ENCODE measurements at regions not wholly inside any gene's neighbourhood (a gene's known extent, or its start where the extent isn't known, plus 50 kb on each side); places are given as distances from the start of the nearest gene placed in this dataset.

DNA sequence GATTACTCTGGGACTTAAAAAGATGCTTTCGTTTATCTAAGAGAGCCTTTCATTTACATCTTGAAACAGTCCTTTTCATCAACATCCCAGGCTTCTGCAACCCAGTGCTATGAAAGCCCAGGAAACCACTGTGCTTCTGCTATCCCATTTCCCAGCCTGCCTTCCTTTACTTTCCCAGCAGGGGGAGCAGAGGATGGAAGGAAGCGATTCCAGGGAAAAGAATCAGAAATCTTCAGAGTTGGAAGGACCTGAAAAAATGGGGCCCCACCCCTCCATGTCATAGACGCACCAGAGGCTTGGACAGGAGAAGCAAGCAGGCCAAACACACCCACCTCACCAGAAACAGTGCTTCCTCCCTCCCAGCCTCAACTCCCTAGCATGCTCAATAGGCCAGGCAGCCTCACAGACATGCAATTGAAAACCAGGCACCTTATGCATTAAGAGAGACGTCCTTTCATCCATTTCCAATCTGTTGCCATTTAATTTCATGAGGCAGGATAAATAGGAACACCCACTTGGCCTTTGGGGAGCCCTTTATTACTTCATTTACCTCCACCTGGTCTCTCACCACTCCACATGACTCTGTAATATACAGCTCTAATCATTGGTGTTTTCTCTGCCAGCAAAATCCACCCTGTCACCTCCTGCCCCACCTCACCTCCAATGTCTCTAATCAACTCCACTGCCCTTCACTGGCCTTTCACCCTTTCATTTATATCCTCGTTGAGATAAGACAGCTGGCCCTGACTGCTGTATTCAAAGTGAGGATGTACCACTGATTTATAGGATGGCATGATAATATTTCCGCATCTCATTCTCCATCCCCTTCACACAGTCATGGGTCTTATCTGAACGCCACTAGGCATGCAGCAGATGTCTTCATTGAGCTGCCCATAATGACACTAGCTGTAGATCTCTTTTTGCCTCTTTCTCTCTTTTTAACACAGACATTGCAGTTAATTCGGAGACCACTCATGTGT, 583.9 kb downstream of the NTRK3 start:
- TF ChIP-seq CSDC2 (CRISPR knock-in tag; IDR thresholded peaks at IDR 0.05) (no peak), ZNF565 (CRISPR knock-in tag; conservative IDR thresholded peaks at IDR 0.05; ENCODE audit: low read depth) (no peak)
- TF ChIP-seq, protein P1, sequence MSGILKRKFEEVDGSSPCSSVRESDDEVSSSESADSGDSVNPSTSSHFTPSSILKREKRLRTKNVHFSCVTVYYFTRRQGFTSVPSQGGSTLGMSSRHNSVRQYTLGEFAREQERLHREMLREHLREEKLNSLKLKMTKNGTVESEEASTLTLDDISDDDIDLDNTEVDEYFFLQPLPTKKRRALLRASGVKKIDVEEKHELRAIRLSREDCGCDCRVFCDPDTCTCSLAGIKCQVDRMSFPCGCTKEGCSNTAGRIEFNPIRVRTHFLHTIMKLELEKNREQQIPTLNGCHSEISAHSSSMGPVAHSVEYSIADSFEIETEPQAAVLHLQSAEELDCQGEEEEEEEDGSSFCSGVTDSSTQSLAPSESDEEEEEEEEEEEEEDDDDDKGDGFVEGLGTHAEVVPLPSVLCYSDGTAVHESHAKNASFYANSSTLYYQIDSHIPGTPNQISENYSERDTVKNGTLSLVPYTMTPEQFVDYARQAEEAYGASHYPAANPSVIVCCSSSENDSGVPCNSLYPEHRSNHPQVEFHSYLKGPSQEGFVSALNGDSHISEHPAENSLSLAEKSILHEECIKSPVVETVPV (CRISPR knock-in tag; IDR thresholded peaks at IDR 0.05): no peak

All from SK-N-SH treated with all-trans-retinoic acid at 6 μM for 48 hours (cell line).